DMS 273 treated with DMSO at 0.1 percent for 48 hours (cell line): ENCODE measurements at regions not wholly inside any gene's neighbourhood (a gene's known extent, or its start where the extent isn't known, plus 50 kb on each side); places are given as distances from the start of the nearest gene placed in this dataset.
A peak's percentile ranks its signal among the peaks of the same experiment; 100 is the strongest.

Source experiments
- DNase-seq: peaks from one replicate; lab custom pipeline; 2025; lab: John Stamatoyannopoulos, UW

DNA sequence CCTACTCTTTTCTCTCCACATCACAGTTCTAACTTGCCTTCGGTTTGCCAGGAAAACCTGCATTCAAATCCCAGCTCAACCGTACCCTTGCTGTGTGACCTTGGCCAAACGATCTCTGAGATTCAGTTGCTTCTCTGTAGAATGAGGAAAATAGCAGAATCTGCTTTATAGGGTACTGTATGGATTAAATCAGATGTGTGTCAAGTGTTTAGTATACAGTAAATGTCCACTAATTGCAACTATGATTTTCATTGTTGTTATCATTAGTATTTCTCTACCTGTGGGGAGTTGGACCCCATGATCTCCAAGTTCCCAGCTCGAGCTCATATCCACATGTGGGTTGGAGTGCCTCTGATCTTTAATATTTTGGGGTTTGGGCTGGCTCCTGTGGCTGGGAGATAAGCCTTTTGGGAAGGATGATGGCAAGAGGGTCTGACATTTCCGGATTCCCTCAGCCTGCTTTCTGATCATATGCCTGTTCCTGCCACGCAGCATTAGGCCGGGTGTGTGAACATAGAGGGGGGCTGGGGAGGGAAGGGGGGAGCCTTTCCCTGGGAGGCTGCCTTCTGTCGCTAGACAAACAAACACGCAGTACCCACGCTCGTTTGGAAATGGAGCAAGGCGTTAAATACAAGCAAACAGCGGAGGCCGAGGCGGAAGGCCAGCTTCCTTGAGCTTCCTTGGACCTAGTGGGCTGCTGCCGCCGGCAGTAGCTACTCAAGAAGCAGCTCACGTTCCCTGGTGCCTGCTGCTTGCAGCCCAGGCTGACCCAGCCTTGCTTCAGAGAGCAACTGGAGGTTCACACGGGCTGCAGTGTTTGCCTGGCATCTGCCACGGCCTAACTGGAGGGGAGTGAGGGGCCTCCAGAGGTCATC is 213.5 kb upstream of the LHX5 start:
- no peak for DNase-seq

DNA sequence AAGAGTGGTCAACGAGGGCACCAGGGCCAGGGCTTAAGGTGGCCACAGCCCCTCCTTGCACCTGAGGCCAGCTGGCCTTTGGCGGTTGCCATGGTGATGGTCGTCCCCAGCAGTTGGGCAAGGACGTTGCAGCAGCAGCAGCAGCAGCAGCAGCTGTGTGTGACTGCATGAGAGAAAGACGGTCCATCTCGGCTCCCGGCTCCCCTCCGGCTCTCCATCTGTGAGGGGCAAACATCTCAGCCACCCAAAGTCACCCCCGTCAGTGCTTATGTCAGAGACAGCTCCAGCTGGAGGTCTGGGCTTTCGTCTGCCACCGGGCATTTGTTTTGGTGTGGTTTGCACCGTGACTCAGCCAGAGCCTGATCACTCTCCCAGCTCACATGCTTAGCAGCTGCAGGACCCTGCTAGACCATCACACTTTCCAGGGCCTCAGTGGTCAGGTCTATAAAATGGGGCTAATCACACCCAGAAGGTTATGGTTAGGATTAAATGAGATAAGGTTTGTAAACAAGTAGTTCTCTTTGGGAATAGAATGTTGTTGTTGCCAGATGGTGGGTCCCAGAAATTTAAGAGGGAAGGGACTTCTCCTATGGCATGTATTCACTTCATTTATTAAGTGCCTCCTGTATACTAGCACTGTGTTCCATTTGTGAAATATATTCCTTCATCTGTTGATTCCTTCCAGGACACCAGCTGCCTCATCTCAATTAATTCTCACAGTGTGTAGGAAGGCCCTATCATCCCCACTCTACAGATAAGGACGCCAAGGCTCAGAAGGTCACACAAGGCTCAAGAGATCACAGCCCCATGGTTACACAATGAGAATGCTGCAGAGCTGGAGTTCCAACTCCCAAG is 212.6 kb upstream of the LHX5 start:
- peak; percentile 36 for DNase-seq

GRCh38 chr12:113683574-113683973 is 211.9 kb upstream of the LHX5 start:
- no peak for DNase-seq

GRCh38 chr12:113680868-113681267 is 209.2 kb upstream of the LHX5 start:
- no peak for DNase-seq

- no peak for DNase-seq
These were observed 206.8 kb upstream of the LHX5 start for GRCh38 chr12:113678223-113679119.

- no peak for DNase-seq
These were observed 204.9 kb upstream of the LHX5 start for GRCh38 chr12:113676547-113676946.

GRCh38 chr12:113676117-113676516 is 204.4 kb upstream of the LHX5 start:
- no peak for DNase-seq

DNA sequence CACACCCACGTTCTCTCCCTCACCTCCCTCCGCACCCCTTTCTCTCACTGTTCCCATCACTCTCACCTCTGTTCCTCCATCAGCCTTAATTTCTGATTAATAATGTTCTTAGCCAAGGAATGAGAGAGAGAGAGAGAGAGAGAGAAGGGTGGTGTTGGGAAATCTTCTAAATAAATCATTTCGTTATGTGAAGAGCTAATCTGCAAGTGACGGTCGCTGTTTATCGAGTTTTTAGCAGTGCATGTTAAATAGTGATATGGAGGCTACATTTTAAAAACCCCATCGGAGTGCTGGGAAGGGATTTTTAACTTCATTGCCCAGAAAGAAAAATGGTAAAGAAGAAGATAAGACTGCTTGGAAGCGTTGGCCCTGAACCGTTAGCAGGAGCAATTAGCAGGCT is 203.3 kb upstream of the LHX5 start:
- no peak for DNase-seq

- no peak for DNase-seq
These were observed 202.6 kb upstream of the LHX5 start for GRCh38 chr12:113674302-113674701.

GRCh38 chr12:113673458-113674238 is 202.0 kb upstream of the LHX5 start:
- DNase-seq, result no peak

DNA sequence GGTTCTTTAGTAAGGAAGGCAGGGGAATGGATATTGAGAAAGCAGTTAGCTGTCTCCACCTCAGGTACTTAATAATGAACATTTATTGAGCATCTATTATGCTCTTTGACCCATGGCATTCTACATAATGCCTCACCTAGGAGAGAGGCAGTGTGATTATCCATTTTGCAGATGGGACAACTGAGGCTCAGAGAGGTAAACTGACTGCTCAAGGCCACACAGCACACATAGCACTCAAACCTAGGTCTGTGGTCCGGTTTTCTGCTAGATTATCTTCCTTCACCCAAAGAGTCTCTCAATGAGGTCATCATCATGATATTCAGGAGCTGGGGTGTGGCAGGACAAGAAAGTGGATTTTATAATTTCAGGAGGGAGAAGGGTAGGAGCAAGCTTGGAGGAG is 199.1 kb upstream of the LHX5 start:
- DNase-seq, result no peak

DNA sequence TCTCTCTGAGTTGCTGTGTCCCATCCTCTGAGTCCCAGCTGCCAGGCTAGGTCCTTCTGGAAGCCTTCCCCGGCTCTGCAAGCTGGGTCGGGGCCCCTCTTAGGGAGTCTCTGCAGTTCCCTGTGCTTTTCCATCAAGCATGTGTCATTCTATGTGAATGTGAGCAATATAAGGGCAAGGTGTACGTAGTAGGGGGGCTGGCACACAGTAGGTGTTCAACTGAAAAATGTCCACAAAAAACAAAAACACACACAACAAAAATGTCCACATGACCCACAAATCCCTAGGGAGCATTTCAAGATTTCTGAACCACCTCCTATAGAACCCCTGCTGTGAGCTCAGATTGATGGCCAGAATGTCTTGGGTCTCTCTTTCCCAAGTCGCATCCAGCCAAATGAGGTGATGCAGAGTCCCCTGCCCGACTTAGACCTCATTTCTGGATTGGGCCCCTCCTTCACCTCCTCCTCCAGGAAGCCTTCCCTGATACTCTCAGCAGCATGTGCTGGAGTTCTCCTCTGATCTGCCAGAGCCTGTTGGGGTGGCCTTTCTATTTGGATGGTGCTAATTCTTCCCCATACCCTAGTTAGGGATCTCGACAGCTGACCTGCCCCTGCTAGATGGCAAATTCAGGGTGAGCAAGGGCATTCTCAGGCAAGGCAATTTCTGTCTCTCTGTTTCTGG is 196.1 kb upstream of the LHX5 start:
- no peak for DNase-seq

DNA sequence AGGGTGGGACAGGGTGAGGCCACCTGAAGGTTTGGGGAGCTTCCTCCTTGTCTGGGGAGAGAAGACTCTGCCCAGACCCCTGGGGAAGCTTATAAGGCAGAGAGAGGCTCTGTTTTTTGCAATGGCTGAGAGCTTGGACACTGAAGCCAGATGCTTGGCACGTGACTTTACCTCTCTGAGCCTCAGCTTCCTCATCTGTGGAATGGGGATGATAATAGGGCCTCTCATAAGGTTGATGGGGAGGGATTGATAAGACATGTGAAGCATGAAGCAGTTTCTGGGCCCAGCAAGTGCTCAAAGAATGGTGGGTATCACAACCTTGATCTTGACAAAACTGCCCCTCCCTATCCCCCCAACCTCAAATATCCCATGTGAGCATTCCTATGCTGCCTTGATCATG is 195.4 kb upstream of the LHX5 start:
- DNase-seq, result no peak

DNA sequence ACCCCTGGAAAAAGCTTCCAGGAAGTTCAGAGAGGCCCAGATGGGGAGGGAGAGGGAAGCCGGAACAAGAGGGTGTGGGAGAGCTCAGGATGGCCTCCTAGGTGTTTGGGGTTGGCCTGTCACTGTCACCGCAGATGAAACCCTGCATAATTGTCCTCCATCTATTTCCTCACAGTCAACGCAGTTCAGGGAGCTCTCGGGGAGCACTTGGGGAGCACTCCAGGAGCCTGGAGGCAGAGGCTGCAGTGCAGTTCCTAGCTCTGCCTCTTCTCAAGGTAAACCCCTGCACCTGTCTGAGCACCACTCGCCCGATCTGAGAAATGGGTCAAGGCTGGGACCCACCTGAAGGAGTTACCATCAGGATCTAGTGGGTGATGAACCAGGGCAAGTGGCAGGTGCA is 194.6 kb upstream of the LHX5 start:
- no peak for DNase-seq

DNA sequence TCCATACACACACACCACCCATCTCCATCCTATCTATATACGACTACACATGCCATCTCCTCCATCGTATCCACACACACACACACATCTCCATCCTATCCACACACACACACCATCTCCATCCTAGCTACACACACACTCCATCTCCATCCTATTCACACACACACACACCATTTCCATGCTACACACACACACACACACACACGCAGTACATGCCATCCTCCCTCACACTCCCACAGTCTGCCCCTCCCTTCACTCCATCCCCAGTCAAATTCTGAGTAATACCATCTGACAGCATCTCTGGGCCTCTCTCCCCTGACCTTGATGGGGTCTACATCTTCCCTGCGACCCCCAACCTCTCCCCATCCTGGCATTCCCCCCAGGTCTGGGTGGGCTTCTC is 193.8 kb upstream of the LHX5 start:
- DNase-seq, result no peak

DNA sequence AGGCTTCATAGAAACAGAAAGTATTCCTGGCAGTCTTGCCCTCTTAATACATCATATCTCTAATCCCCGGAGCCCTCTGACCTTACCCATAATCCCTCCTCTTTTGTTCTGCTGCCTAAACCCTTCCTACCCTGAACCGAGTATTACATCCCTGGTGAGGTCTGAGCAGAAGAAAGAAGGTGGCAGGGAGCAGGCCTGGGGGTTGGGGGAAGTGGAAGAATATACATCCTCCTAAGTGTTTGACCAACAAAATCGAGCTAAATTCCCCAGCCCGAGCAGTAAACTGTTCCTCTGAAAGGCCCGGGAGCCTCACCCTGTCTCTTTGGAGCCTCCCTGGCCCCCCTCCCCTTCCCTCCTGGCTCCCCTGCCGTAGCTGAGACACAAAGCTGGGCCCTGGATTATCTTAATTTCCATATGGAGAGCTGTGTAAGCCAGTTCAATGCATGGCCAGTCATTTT is 192.6 kb upstream of the LHX5 start:
- DNase-seq, result no peak

GRCh38 chr12:113663396-113663795 is 191.7 kb upstream of the LHX5 start:
- DNase-seq, result no peak

DNA sequence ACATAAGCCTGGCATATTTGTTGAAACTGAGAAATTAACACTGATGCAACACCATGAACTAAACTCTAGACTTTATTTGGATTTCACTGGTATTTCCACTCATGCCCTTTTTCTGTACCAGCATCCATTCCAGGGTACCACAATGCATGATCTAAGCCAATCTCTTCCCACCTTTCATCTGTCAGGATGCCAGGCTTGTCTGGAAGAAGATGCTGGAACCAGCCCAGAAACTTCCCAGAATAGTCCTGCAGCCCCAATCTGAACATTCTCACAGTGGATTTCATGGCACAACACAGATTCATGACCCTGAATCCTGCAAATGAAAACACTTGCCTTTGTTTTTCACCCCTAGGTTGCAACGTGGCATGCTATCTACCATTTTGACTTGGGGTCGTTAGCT is 189.3 kb upstream of the LHX5 start:
- no peak for DNase-seq

DNA sequence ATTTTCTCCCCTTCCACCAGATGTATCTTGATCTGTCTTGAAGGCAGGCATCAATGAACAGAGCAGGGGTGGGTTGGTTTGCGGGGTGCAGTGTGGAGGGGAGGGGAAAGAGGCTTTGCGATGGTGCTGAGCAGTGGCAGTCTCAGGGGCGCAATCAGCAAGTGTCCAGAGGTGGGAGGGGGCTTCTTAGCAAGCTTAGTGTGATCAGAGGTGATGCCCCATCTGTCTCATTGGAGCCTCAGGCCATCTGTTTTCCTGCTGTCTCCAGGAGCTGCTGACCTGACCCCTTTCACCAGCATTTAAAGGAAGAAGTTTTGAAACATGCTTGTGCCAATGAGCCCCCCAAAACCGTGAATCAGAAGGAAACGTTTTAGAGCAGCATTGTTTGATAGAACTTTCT is 187.7 kb upstream of the LHX5 start:
- no peak for DNase-seq

DNA sequence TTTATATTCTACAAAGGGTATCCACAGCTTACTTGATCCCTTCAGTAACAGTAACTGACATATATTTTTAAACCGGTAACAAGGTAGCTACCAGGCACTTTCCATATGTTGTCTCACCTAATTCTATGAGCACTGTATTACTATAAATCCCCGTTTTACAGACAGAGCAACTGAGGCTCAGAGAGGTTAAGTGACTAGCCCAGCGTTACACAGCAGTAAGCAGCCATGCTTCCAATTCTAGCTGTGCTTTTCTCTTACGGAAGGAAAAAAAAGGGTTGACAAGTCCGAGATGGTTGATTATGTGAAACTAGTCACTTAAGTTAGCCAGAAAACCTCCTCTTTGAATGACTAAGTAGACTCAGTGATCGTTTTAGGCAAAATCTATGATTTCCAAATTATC is 187.3 kb upstream of the LHX5 start:
- no peak for DNase-seq
